ENCODE measurements at regions not wholly inside any gene's neighbourhood (a gene's known extent, or its start where the extent isn't known, plus 50 kb on each side); places are given as distances from the start of the nearest gene placed in this dataset.

- no peak for TF ChIP-seq MAX (IDR thresholded peaks at IDR 0.05)
- no peak for TF ChIP-seq CBX3 (IDR thresholded peaks at IDR 0.05; ENCODE audit: low read depth)
- TF ChIP-seq TCF7L2 (IDR thresholded peaks at IDR 0.05; ENCODE audit: borderline replicate concordance, extremely low read depth, insufficient read depth, insufficient read length) = no peak
- no peak for TF ChIP-seq ELF1 (IDR thresholded peaks at IDR 0.05; ENCODE audit: borderline replicate concordance, low read depth)
- TF ChIP-seq JUND (IDR thresholded peaks at IDR 0.05) = no peak
- TF ChIP-seq EGR1 (IDR thresholded peaks at IDR 0.05; ENCODE audit: low read depth) = no peak
These were observed 327.5 kb upstream of the DACH1 start (continued) for GRCh38 chr13:72194523-72194922.

- TF ChIP-seq EZH2 (IDR thresholded peaks at IDR 0.05) (no peak), JUND (IDR thresholded peaks at IDR 0.05) (no peak), CEBPB (IDR thresholded peaks at IDR 0.05; ENCODE audit: low read depth) (no peak), SRF (IDR thresholded peaks at IDR 0.05; ENCODE audit: low read depth) (no peak), SIN3A (IDR thresholded peaks at IDR 0.05; ENCODE audit: low read depth) (no peak), CBX3 (IDR thresholded peaks at IDR 0.05; ENCODE audit: low read depth) (no peak), TCF7L2 (IDR thresholded peaks at IDR 0.05; ENCODE audit: borderline replicate concordance, extremely low read depth, insufficient read depth, insufficient read length) (no peak), ZNF274 (IDR thresholded peaks at IDR 0.05; ENCODE audit: low read depth, low read length) (no peak), REST (IDR thresholded peaks at IDR 0.05; ENCODE audit: low read depth) (no peak), ZBTB33 (IDR thresholded peaks at IDR 0.05; ENCODE audit: extremely low read depth, insufficient replicate concordance, low read length) (no peak), SP1 (IDR thresholded peaks at IDR 0.05; ENCODE audit: low read depth) (no peak), YY1 (IDR thresholded peaks at IDR 0.05; ENCODE audit: extremely low read depth, insufficient replicate concordance, low read depth, low read length) (no peak)
- Histone ChIP-seq H3K27ac (ENCODE audit: low read depth, low read length) (no peak overlapping the region), H4K20me1 (ENCODE audit: insufficient read depth) (no peaks in the 10 kb centered on the region), H3K4me3 (replicated peaks in 1 of 2; ENCODE audit: low read depth in 1 of 2, low read length in 2 of 2) (no peak overlapping the region), H3K4me1 (ENCODE audit: control insufficient read depth in 1 of 2, insufficient read depth in 2 of 2, low read length in 2 of 2) (no peaks in the 10 kb centered on the region), H3K9ac (ENCODE audit: low read length) (no peak overlapping the region), H3K9me2 (ENCODE audit: insufficient read depth) (no peaks in the 10 kb centered on the region), H3K27me3 (ENCODE audit: insufficient read depth, low read length) (no peaks in the 10 kb centered on the region), H3K4me2 (ENCODE audit: low read length) (no peak overlapping the region), H3K9me3 (ENCODE audit: control insufficient read depth in 1 of 2, insufficient read depth in 1 of 2, low read depth in 1 of 2, low read length in 2 of 2) (peaks cover 0 to 4% of the 10 kb centered on the region in 2 experiments; a peak in 1 of 4 replicates), H2AFZ (ENCODE audit: low read depth, low read length, poor library complexity, severe bottlenecking) (no peak overlapping the region), H3K79me2 (ENCODE audit: insufficient read depth, low read length) (no peaks in the 10 kb centered on the region), H3K36me3 (ENCODE audit: control insufficient read depth in 1 of 2, insufficient read depth in 2 of 2, low read length in 2 of 2) (no peaks in the 10 kb centered on the region)
- ChIA-PET RAD21 (ENCODE audit: low non-redundant PET in 1 of 2, low total read pairs in 2 of 2, uncharacterized antibody in 2 of 2, unreplicated experiment in 2 of 2) (no interaction called here), CTCF (no interaction called here), POLR2A (no interaction called here)
- no TSS peak for BruUV-seq (replicated peaks)
- intact Hi-C loops (cut with micrococcal nuclease) = no loop called here
- no peak for DNase-seq (ENCODE audit: low read depth, low spot score)
- ATAC-seq = no peak
These were observed 319.9 kb upstream of the DACH1 start for GRCh38 chr13:72186730-72187422.
